ENCODE measurements at regions not wholly inside any gene's neighbourhood (a gene's known extent, or its start where the extent isn't known, plus 50 kb on each side); places are given as distances from the start of the nearest gene placed in this dataset.
"Not testable (repeated sequence)": the region's sequence is repeated elsewhere in the genome, so short reads cannot be mapped to it uniquely, and the experiment has no call there.

DNA sequence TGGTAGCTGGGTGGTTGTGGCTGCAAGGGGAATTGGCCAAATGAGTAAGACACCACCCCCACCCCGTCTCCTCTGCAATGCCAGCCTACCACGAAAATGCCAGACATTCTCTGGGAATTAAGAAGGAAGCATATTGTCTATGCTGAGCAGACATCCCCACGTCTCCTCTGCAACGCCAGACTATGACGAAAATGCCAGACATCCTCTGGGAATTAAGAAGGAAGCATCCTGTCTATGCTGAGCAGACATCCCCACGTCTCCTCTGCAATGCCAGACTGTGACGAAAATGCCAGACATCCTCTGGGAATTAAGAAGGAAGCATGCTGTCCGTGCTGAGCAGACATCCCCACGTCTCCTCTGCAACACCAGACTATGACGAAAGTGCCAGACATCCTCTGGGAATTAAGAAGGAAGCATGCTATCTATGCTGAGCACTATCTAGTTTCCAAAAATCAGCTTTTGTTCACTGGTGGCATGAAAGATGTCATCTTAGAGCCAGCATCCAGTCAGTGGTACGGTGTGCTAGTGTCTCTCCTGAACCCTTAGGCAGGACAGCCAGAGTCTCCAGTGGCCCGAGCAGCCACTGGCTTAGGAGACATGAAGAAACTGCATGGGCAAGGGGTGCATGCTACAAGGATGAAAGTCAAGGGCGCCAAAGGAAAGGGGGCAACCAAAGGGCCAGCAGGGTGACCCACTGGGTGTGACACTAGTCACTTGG lies 339.8 kb upstream of the FRG1 start:
- TF ChIP-seq, protein P1, sequence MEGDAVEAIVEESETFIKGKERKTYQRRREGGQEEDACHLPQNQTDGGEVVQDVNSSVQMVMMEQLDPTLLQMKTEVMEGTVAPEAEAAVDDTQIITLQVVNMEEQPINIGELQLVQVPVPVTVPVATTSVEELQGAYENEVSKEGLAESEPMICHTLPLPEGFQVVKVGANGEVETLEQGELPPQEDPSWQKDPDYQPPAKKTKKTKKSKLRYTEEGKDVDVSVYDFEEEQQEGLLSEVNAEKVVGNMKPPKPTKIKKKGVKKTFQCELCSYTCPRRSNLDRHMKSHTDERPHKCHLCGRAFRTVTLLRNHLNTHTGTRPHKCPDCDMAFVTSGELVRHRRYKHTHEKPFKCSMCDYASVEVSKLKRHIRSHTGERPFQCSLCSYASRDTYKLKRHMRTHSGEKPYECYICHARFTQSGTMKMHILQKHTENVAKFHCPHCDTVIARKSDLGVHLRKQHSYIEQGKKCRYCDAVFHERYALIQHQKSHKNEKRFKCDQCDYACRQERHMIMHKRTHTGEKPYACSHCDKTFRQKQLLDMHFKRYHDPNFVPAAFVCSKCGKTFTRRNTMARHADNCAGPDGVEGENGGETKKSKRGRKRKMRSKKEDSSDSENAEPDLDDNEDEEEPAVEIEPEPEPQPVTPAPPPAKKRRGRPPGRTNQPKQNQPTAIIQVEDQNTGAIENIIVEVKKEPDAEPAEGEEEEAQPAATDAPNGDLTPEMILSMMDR (IDR thresholded peaks at IDR 0.05) = no peak
- TF ChIP-seq POLR2AphosphoS5 (IDR thresholded peaks at IDR 0.05; ENCODE audit: insufficient read depth in 1 of 2, low read depth in 1 of 2) (no peak), POLR2A (IDR thresholded peaks at IDR 0.05) (no peak)

DNA sequence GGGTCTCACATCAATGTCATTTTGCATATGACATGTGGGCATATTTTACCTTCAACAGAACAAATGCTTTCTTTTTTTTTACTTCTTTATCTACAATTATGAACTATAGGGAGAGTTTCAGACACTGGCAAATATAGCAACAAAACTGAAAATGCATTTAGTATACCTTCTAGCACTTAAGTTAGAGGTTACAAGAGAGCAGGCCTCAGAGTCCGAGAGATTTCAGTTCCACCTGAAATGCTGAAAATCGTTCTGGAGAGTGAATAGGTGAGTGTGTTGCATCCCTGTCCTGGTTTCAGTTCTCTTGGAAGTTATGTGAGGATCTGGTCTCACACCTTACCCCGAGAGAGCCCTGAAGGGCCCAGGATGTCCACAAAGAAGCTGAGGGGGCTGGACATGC lies 337.8 kb upstream of the FRG1 start:
- DNase-seq (ENCODE audit: extremely low spot score in 2 of 2); H3K27me3 ChIP-seq; H3K27ac ChIP-seq; H3K4me3 ChIP-seq; H3K4me1 ChIP-seq; H3K9me3 ChIP-seq; intact Hi-C loops (cut with DNase I); H3K36me3 ChIP-seq: not testable (repeated sequence)

More for the DNA sequence above, 339.8 kb upstream of the FRG1 start:
- no peaks in the 10 kb centered on the region for H3K4me1 ChIP-seq
- H3K9me3 ChIP-seq = no peaks in the 10 kb centered on the region
- no peak overlapping the region for H3K4me3 ChIP-seq
- no peaks in the 10 kb centered on the region for H3K36me3 ChIP-seq
- H3K27me3 ChIP-seq = no peaks in the 10 kb centered on the region
- intact Hi-C loops (cut with DNase I) = no loop called here
- no peak for DNase-seq (ENCODE audit: extremely low spot score in 2 of 2)
- no peak overlapping the region for H3K27ac ChIP-seq

DNA sequence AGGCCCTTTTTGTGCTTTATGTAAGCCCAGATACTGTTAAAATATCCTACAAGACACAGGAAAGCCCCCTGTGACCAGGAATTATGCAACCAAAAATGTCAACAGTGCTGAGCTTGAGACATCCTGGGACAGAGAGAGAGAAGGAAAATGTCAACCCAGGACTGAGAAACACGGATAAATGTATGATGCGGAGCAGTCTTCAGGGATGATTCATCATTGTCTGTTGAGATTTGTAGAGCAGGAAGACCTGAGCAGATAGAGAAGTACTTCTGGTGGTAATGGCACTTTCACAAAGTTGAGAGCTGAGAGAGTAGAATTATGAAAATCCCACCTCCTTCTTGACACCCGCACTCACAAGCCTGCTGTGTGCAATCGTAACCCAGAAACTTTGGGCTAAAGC lies 330.1 kb upstream of the FRG1 start:
- H3K36me3 ChIP-seq; H3K4me3 ChIP-seq; H3K27ac ChIP-seq; H3K27me3 ChIP-seq; DNase-seq (ENCODE audit: extremely low spot score in 2 of 2); intact Hi-C loops (cut with DNase I); H3K4me1 ChIP-seq; H3K9me3 ChIP-seq: not testable (repeated sequence)

DNA sequence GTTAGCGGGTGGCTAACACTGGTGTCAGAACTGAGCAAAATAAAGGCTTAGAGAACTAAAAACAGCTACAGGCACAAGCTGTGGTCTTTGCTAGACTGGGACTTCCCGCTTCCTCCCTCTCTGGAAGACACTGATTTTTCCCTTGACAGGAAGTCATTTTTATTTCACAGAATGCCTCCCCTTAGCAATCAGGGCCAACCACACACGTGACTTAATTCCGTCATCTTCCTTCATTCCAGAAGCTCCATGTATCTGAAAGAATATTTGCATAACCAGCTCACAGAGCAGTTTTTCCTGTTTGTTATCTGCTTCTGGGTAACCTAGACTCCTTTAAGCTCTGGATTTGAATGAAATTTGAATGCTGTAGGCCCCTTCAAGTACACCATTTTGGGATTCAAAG lies 327.5 kb upstream of the FRG1 start:
- no peak overlapping the region for H3K4me3 ChIP-seq
- intact Hi-C loops (cut with DNase I) = no loop called here
- no peaks in the 10 kb centered on the region for H3K27me3 ChIP-seq
- H3K36me3 ChIP-seq = no peaks in the 10 kb centered on the region
- no peak overlapping the region for H3K27ac ChIP-seq
- DNase-seq (ENCODE audit: extremely low spot score in 2 of 2) = no peak
- TF ChIP-seq POLR2A (IDR thresholded peaks at IDR 0.05) (no peak), POLR2AphosphoS5 (IDR thresholded peaks at IDR 0.05; ENCODE audit: insufficient read depth in 1 of 2, low read depth in 1 of 2) (no peak)
- TF ChIP-seq, protein P1 (IDR thresholded peaks at IDR 0.05) = no peak
- no peaks in the 10 kb centered on the region for H3K9me3 ChIP-seq
- no peaks in the 10 kb centered on the region for H3K4me1 ChIP-seq

DNA sequence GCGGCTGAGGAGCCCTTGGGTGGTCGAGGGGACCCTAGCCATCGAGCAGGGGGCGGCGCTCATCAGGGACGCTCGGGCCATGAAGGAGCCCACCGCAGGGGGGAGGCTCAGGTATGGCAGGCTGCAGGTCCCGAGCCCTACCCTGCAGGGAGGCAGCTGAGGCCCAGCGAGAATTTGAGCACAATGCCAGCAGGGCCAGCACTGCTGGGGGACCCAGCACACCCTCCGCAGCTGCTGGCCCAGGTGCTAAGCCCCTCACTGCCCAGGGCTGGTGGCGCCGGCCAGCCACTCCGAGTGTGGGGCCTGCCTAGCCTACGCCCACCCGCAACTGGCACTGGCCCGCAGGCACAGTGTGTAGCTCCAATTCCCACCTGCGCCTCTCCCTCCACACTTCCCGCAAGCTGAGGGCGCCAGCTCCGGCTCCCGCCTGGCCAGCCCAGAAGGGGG lies 325.4 kb upstream of the FRG1 start:
- intact Hi-C loops (cut with DNase I) = no loop called here
- no peak for DNase-seq (ENCODE audit: extremely low spot score in 2 of 2)
- Histone ChIP-seq H3K4me1 (no peaks in the 10 kb centered on the region), H3K9me3 (no peaks in the 10 kb centered on the region), H3K27ac (no peak overlapping the region), H3K36me3 (no peaks in the 10 kb centered on the region), H3K27me3 (no peaks in the 10 kb centered on the region), H3K4me3 (no peak overlapping the region)
- TF ChIP-seq POLR2A (IDR thresholded peaks at IDR 0.05) (no peak), POLR2AphosphoS5 (IDR thresholded peaks at IDR 0.05; ENCODE audit: insufficient read depth in 1 of 2, low read depth in 1 of 2) (no peak)
- TF ChIP-seq, protein P1 (IDR thresholded peaks at IDR 0.05) = no peak

DNA sequence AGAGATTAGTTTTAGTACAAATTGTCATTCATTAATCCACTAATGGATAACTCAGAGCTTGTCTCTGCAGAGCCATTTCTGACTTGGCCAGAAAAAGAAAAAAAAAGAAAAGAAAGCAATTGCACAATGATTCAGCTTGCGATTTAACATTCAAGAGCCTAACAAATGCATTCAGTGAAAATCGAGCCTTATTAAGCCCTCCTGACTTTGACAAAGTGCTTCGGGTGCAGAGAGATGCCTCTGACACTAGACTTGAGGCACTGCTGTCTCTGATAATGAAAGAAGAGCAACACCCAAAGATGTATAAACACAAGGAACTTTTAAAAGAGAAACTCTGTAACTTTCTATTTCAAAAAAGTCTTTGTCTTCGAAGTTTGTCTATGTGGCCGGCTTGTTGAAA lies 322.9 kb upstream of the FRG1 start:
- H3K36me3 ChIP-seq; DNase-seq (ENCODE audit: extremely low spot score in 2 of 2); H3K27ac ChIP-seq; intact Hi-C loops (cut with DNase I); H3K27me3 ChIP-seq; H3K4me1 ChIP-seq; H3K9me3 ChIP-seq; H3K4me3 ChIP-seq: not testable (repeated sequence)

DNA sequence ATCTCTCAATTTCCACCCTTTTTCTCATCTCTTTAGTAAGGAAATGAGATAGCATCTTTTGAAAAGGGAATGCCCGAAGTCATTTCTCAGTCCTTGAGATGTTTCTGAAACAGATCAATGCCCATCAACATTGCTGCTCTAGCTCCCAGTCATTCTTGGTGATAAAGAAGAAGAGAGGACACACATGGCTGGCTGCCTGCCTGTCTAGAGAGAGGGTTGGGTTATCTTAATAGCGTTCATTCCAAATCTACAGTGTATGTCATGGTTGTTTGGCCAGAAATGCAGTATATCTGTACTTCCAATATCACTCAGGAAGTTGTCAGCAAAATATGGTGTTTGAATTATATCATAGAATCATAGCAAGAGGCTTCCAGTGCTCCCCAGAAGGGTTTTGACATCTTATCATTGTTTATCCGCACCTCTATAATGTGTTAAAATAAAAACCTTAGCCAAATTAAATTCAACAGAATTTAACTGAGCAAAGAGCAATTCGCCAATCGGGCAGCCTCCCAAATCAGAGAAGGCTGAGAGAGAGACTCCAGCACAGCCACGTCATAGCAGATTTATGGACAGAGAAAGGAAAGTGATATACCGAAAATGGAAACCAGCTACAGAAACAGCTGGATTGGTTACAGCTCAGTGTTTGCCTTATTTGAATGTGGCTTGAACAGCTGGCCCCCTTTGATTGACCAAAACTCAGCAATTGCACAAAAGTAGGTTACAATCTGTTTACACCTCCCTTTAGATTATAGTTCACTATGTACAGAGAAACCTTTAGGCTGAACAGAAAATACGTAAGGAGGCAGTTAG lies 321.0 kb upstream of the FRG1 start:
- DNase-seq (ENCODE audit: extremely low spot score in 2 of 2); H3K27me3 ChIP-seq; H3K36me3 ChIP-seq: not testable (repeated sequence)

DNA sequence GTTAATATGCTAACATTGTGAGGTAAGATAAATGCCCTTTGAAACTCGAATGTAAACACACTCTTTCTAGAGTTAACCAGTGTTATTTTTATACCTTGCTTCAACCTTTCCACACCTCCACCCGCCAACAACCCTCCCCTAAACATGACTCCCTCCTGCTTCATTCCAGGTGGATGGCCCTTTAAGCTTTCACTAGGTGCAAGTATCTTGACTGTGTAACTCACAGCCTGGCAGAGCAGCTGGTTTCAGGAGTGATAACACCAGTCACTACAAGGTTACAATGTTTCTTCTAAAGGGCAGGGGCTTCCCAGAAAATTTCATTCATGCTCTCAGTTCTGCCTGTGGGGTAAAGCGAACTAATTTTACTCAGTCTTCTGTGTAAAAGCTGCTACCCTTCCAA lies 318.1 kb upstream of the FRG1 start:
- DNase-seq (ENCODE audit: extremely low spot score in 2 of 2); H3K9me3 ChIP-seq; H3K36me3 ChIP-seq; intact Hi-C loops (cut with DNase I); H3K27me3 ChIP-seq; H3K27ac ChIP-seq; H3K4me1 ChIP-seq; H3K4me3 ChIP-seq: not testable (repeated sequence)

More for the DNA sequence above, 321.0 kb upstream of the FRG1 start:
- H3K27ac ChIP-seq; H3K4me3 ChIP-seq; H3K9me3 ChIP-seq; intact Hi-C loops (cut with DNase I); H3K4me1 ChIP-seq: not testable (repeated sequence)

DNA sequence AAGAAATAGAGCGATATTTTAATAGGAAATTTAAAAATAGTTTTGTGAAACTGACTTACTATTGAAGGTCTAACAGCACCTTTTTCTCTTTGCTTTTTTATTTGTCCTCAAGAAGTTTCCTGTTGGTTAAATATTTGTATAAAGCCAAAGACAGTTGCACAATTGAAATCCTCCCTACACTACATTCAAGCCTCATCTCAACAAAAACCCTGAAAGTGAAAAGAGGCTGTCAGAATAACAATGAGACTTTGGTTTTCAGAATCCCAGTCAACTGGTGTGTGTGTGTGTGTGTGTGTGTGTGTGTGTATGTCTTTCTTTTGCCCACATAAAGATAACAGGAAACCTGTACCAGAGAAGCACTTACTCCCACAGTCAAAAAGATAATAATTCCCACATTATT lies 313.6 kb upstream of the FRG1 start:
- intact Hi-C loops (cut with DNase I); H3K4me3 ChIP-seq; H3K9me3 ChIP-seq; DNase-seq (ENCODE audit: extremely low spot score in 2 of 2); H3K27ac ChIP-seq; H3K27me3 ChIP-seq; H3K4me1 ChIP-seq; H3K36me3 ChIP-seq: not testable (repeated sequence)

DNA sequence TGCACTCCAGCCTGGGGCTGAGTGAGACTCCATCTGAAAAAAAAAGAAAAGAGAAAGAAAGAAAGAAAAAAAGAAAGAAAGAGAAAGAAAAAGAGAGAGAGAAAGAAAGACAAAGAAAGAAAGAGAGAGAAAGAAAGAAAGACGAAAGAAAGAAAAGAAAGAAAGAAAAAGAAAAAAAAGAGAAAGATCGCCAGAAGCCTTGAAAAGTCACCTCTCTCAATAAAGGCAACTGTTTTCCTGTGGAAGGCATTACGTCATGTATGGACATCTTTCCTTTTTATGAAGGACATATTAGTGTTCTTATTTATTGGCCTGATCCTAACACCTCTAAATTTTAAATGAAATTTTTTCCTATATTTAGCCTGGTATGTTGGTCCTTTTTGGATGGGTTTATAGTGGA lies 310.9 kb upstream of the FRG1 start:
- H3K4me3 ChIP-seq; intact Hi-C loops (cut with DNase I); H3K9me3 ChIP-seq; H3K4me1 ChIP-seq; H3K27me3 ChIP-seq; H3K27ac ChIP-seq; DNase-seq (ENCODE audit: extremely low spot score in 2 of 2); H3K36me3 ChIP-seq: not testable (repeated sequence)
